HL-60 (cell line): ENCODE measurements at regions not wholly inside any gene's neighbourhood (a gene's known extent, or its start where the extent isn't known, plus 50 kb on each side); places are given as distances from the start of the nearest gene placed in this dataset.

Experiments used
- DNase-seq, 2 experiments: peaks; one replicate each; pipeline ENCODE4 v3.0.0-alpha.2; 2010 to 2020; ENCODE audit warnings: low read depth in 1 of 2, low spot score in 1 of 2
- H3K27ac ChIP-seq: fragments of 250-450 bp; sonication (Bioruptor Pico); replicated peaks from 2 replicates; pipeline ENCODE4 v1.5.1; 2020; ENCODE audit warnings: mild to moderate bottlenecking, moderate library complexity
- H3K27me3 ChIP-seq: fragments of 250-450 bp; sonication (Bioruptor Pico); 2 replicates; pipeline ENCODE4 v1.5.1; 2021; ENCODE audit warnings: mild to moderate bottlenecking, moderate library complexity; ENCODE audit not compliant: insufficient read depth, poor library complexity, severe bottlenecking
- H3K4me3 ChIP-seq: replicated peaks from 2 replicates; pipeline ENCODE4 v1.5.1; 2011; ENCODE audit warnings: mild to moderate bottlenecking, control low read depth, low read length; ENCODE audit not compliant: insufficient read depth
- GABPA ChIP-seq: IDR thresholded peaks from 2 replicates; pipeline ENCODE4 v1.6.1; 2012; ENCODE audit warnings: low read depth
- POLR2AphosphoS5 ChIP-seq: IDR thresholded peaks from 2 replicates; pipeline ENCODE4 v1.6.1; 2012; ENCODE audit warnings: low read depth
- SPI1 ChIP-seq: IDR thresholded peaks from 2 replicates; pipeline ENCODE4 v1.6.1; 2012; ENCODE audit warnings: low read depth, mild to moderate bottlenecking, borderline replicate concordance
- TF ChIP-seq, protein P1 (sequence below): IDR thresholded peaks from one replicate; pipeline ENCODE4 v1.5.1; 2011; ENCODE audit warnings: low read length, control low read depth, inconsistent platforms; ENCODE audit not compliant: insufficient read depth
- TF ChIP-seq, protein P2 (sequence below): IDR thresholded peaks from 2 replicates; pipeline ENCODE4 v1.6.1; 2012; ENCODE audit warnings: low read depth; ENCODE audit not compliant: insufficient replicate concordance

DNA sequence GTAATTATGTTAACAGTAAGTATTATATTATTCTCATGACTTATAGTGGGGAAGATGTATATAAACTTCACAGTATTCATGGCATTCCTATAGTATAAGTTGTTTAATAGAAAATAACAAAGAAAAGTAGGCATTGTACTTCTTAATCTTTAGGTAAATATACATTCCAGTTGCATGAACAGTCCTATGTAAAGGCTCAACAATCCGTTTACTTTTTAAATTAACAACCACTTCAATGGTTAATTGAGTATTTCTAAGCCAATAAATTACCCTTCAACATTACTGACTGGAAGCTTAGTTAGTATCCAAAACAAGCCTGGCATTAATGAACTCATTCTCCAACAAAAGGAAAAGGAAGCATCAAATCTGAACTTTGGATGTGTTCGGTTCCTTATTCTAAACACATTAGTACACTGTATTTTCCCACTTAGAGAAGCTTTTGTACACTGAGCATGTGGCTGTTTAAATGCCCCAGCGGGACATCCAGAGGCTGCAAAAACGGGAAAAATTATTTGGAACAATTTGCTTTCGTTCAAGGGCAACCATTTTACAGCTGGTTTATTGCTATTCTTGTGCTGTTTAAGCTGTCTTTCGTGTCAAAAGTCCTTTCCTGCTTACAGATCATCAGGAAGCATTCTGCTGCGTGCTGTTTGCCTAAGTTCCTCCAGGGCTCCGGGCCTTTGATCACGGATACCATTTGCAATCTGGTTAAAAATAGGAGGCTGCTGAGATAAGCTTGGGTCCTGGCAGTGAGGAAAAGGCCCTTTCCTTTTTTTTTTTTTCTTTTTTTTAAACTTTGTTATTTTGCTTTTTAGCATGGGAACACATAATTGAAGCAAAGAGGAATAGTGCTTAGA is 460.3 kb downstream of the SPRY1 start:
- H3K27ac ChIP-seq: no peak overlapping the region

DNA sequence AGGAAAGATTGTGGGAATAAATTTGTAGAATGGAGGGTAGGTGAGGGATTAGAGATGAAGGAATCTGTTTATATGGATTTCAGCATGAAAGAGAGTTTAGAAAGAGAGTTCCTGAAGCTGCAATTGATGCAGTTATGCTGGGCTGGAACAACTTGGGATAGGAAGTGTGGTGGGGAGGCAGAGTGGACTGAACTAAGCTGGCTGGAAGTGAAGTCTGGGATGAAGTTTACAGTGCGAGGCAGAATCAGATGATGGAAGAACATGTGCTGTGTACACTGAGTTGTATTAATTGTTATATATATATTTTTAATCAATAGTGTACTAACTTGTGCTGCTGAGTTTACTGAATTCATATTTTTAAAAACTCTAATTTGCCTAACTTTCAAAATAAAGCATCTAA is 461.9 kb downstream of the SPRY1 start:
- TF ChIP-seq, protein P1, sequence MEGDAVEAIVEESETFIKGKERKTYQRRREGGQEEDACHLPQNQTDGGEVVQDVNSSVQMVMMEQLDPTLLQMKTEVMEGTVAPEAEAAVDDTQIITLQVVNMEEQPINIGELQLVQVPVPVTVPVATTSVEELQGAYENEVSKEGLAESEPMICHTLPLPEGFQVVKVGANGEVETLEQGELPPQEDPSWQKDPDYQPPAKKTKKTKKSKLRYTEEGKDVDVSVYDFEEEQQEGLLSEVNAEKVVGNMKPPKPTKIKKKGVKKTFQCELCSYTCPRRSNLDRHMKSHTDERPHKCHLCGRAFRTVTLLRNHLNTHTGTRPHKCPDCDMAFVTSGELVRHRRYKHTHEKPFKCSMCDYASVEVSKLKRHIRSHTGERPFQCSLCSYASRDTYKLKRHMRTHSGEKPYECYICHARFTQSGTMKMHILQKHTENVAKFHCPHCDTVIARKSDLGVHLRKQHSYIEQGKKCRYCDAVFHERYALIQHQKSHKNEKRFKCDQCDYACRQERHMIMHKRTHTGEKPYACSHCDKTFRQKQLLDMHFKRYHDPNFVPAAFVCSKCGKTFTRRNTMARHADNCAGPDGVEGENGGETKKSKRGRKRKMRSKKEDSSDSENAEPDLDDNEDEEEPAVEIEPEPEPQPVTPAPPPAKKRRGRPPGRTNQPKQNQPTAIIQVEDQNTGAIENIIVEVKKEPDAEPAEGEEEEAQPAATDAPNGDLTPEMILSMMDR: no peak
- no peak for TF ChIP-seq GABPA
- TF ChIP-seq, protein P2, sequence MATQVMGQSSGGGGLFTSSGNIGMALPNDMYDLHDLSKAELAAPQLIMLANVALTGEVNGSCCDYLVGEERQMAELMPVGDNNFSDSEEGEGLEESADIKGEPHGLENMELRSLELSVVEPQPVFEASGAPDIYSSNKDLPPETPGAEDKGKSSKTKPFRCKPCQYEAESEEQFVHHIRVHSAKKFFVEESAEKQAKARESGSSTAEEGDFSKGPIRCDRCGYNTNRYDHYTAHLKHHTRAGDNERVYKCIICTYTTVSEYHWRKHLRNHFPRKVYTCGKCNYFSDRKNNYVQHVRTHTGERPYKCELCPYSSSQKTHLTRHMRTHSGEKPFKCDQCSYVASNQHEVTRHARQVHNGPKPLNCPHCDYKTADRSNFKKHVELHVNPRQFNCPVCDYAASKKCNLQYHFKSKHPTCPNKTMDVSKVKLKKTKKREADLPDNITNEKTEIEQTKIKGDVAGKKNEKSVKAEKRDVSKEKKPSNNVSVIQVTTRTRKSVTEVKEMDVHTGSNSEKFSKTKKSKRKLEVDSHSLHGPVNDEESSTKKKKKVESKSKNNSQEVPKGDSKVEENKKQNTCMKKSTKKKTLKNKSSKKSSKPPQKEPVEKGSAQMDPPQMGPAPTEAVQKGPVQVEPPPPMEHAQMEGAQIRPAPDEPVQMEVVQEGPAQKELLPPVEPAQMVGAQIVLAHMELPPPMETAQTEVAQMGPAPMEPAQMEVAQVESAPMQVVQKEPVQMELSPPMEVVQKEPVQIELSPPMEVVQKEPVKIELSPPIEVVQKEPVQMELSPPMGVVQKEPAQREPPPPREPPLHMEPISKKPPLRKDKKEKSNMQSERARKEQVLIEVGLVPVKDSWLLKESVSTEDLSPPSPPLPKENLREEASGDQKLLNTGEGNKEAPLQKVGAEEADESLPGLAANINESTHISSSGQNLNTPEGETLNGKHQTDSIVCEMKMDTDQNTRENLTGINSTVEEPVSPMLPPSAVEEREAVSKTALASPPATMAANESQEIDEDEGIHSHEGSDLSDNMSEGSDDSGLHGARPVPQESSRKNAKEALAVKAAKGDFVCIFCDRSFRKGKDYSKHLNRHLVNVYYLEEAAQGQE: no peak
- no peak for TF ChIP-seq POLR2AphosphoS5
- TF ChIP-seq SPI1: no peak
- no peak for DNase-seq
- Histone ChIP-seq H3K4me3 (no peak overlapping the region), H3K27ac (no peak overlapping the region), H3K27me3 (no peaks in the 10 kb centered on the region)

More for the DNA sequence above, 460.3 kb downstream of the SPRY1 start:
- TF ChIP-seq, protein P2: no peak
- no peak for TF ChIP-seq GABPA
- no peak for DNase-seq
- no peaks in the 10 kb centered on the region for H3K27me3 ChIP-seq
- no peak overlapping the region for H3K4me3 ChIP-seq

DNA sequence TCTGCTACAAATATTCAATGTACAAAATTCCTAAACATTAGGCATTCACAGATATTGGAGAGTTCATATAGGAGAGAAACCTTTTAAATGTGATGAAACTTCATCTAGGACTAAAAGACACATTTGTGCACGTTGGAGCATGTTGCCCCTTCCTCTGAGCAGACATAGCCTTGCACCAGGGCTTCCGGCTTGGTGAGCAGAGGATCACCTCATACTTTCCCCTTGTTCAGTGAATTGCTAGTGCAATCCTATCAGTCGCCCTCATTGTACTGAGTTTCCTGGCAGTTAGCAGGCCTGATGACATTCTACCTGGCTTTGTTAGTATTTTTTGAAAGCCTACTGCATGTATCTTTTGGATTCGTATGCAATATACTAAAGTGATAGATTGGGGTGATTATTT is 466.2 kb downstream of the SPRY1 start:
- no peaks in the 10 kb centered on the region for H3K27me3 ChIP-seq
- DNase-seq: no peak
- no peak overlapping the region for H3K27ac ChIP-seq
- TF ChIP-seq, protein P2: no peak
- no peak for TF ChIP-seq GABPA
- no peak for TF ChIP-seq POLR2AphosphoS5
- no peak for TF ChIP-seq SPI1
- TF ChIP-seq, protein P1: no peak
- H3K4me3 ChIP-seq: no peak overlapping the region
